HepG2 (cell line): ENCODE measurements at regions not wholly inside any gene's neighbourhood (a gene's known extent, or its start where the extent isn't known, plus 50 kb on each side); places are given as distances from the start of the nearest gene placed in this dataset.

Experiments
- CHD4 ChIP-seq: fragments of 200-600 bp; sonication (generic); IDR thresholded peaks from 2 replicates; pipeline ENCODE4 v1.7.0; 2017; ENCODE audit warnings: mild to moderate bottlenecking, low read length, borderline replicate concordance
- RXRA ChIP-seq: sonication (generic); formaldehyde crosslinking; IDR thresholded peaks from 2 replicates; pipeline ENCODE4 v1.5.1; 2020; ENCODE audit warnings: missing genetic modification reagents
- SATB2 ChIP-seq: sonication (generic); formaldehyde crosslinking; IDR thresholded peaks from 2 replicates; pipeline ENCODE4 v1.5.0; 2020; ENCODE audit warnings: missing genetic modification reagents
- THAP11 ChIP-seq: IDR thresholded peaks from 2 replicates; pipeline ENCODE4 v1.6.1; 2016; ENCODE audit warnings: missing biosample characterization, missing genetic modification reagents
- ZNF12 ChIP-seq: sonication (generic); formaldehyde crosslinking; IDR thresholded peaks from 2 replicates; pipeline ENCODE4 v1.5.0; 2020; ENCODE audit warnings: missing genetic modification reagents
- ZNF510 ChIP-seq: sonication (generic); formaldehyde crosslinking; IDR thresholded peaks from 2 replicates; pipeline ENCODE4 v1.4.0; 2020; ENCODE audit warnings: low read depth, mild to moderate bottlenecking, missing genetic modification reagents
- ZNF777 ChIP-seq: sonication (generic); formaldehyde crosslinking; IDR thresholded peaks from 2 replicates; pipeline ENCODE4 v1.4.0; 2020; ENCODE audit warnings: missing genetic modification reagents
- TF ChIP-seq, protein P1 (sequence below): sonication (generic); formaldehyde crosslinking; IDR thresholded peaks from 2 replicates; pipeline ENCODE4 v1.4.0; 2020; ENCODE audit warnings: mild to moderate bottlenecking, missing genetic modification reagents
- TF ChIP-seq, protein P2 (sequence below): sonication (generic); formaldehyde crosslinking; IDR thresholded peaks from 2 replicates; pipeline ENCODE4 v1.4.0; 2020; ENCODE audit warnings: mild to moderate bottlenecking, low read depth, missing genetic modification reagents
- TF ChIP-seq, protein P3 (sequence below): sonication (generic); formaldehyde crosslinking; conservative IDR thresholded peaks from 2 replicates; pipeline ENCODE4 v1.4.0; 2020; ENCODE audit warnings: missing genetic modification reagents
- TF ChIP-seq, protein P4 (sequence below): IDR thresholded peaks from 2 replicates; pipeline ENCODE4 v1.6.1; 2016; ENCODE audit warnings: mild to moderate bottlenecking
- TF ChIP-seq, protein P5 (sequence below): fragments of 450-650 bp; IDR thresholded peaks from 2 replicates; pipeline ENCODE4 v1.6.1; 2017

DNA sequence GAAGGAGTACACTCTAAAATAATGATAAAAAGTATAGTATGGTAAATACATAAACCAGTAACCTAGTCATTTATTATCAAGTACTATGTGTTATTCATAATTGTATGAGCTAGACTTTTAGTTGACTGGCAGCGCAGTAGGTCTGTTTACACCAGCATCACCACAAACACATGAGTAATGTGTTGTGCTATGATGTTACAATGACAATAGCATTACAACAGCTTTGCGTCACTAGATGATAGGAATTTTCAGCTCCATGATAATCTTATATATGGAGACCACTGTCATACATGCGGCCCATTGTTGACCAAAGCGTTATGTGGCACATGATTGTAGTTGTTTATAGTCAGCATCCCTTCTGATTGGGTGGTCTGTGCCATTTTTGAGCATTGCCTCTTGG is 138.9 kb upstream of the UBE2E1 start (continued):
- TF ChIP-seq, protein P1, sequence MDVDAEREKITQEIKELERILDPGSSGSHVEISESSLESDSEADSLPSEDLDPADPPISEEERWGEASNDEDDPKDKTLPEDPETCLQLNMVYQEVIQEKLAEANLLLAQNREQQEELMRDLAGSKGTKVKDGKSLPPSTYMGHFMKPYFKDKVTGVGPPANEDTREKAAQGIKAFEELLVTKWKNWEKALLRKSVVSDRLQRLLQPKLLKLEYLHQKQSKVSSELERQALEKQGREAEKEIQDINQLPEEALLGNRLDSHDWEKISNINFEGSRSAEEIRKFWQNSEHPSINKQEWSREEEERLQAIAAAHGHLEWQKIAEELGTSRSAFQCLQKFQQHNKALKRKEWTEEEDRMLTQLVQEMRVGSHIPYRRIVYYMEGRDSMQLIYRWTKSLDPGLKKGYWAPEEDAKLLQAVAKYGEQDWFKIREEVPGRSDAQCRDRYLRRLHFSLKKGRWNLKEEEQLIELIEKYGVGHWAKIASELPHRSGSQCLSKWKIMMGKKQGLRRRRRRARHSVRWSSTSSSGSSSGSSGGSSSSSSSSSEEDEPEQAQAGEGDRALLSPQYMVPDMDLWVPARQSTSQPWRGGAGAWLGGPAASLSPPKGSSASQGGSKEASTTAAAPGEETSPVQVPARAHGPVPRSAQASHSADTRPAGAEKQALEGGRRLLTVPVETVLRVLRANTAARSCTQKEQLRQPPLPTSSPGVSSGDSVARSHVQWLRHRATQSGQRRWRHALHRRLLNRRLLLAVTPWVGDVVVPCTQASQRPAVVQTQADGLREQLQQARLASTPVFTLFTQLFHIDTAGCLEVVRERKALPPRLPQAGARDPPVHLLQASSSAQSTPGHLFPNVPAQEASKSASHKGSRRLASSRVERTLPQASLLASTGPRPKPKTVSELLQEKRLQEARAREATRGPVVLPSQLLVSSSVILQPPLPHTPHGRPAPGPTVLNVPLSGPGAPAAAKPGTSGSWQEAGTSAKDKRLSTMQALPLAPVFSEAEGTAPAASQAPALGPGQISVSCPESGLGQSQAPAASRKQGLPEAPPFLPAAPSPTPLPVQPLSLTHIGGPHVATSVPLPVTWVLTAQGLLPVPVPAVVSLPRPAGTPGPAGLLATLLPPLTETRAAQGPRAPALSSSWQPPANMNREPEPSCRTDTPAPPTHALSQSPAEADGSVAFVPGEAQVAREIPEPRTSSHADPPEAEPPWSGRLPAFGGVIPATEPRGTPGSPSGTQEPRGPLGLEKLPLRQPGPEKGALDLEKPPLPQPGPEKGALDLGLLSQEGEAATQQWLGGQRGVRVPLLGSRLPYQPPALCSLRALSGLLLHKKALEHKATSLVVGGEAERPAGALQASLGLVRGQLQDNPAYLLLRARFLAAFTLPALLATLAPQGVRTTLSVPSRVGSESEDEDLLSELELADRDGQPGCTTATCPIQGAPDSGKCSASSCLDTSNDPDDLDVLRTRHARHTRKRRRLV (CRISPR knock-in tag): no peak
- TF ChIP-seq ZNF12 (CRISPR knock-in tag) (no peak), THAP11 (CRISPR knock-in tag) (no peak), SATB2 (CRISPR knock-in tag) (no peak), CHD4 (no peak), ZNF510 (CRISPR knock-in tag) (no peak), ZNF777 (no peak), RXRA (CRISPR knock-in tag) (no peak)
- TF ChIP-seq, protein P2, sequence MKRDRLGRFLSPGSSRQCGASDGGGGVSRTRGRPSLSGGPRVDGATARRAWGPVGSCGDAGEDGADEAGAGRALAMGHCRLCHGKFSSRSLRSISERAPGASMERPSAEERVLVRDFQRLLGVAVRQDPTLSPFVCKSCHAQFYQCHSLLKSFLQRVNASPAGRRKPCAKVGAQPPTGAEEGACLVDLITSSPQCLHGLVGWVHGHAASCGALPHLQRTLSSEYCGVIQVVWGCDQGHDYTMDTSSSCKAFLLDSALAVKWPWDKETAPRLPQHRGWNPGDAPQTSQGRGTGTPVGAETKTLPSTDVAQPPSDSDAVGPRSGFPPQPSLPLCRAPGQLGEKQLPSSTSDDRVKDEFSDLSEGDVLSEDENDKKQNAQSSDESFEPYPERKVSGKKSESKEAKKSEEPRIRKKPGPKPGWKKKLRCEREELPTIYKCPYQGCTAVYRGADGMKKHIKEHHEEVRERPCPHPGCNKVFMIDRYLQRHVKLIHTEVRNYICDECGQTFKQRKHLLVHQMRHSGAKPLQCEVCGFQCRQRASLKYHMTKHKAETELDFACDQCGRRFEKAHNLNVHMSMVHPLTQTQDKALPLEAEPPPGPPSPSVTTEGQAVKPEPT (CRISPR knock-in tag): no peak
- TF ChIP-seq, protein P3, sequence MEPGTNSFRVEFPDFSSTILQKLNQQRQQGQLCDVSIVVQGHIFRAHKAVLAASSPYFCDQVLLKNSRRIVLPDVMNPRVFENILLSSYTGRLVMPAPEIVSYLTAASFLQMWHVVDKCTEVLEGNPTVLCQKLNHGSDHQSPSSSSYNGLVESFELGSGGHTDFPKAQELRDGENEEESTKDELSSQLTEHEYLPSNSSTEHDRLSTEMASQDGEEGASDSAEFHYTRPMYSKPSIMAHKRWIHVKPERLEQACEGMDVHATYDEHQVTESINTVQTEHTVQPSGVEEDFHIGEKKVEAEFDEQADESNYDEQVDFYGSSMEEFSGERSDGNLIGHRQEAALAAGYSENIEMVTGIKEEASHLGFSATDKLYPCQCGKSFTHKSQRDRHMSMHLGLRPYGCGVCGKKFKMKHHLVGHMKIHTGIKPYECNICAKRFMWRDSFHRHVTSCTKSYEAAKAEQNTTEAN: no peak
- TF ChIP-seq, protein P4, sequence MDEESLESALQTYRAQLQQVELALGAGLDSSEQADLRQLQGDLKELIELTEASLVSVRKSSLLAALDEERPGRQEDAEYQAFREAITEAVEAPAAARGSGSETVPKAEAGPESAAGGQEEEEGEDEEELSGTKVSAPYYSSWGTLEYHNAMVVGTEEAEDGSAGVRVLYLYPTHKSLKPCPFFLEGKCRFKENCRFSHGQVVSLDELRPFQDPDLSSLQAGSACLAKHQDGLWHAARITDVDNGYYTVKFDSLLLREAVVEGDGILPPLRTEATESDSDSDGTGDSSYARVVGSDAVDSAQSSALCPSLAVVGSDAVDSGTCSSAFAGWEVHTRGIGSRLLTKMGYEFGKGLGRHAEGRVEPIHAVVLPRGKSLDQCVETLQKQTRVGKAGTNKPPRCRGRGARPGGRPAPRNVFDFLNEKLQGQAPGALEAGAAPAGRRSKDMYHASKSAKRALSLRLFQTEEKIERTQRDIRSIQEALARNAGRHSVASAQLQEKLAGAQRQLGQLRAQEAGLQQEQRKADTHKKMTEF (CRISPR knock-in tag): no peak
- TF ChIP-seq, protein P5, sequence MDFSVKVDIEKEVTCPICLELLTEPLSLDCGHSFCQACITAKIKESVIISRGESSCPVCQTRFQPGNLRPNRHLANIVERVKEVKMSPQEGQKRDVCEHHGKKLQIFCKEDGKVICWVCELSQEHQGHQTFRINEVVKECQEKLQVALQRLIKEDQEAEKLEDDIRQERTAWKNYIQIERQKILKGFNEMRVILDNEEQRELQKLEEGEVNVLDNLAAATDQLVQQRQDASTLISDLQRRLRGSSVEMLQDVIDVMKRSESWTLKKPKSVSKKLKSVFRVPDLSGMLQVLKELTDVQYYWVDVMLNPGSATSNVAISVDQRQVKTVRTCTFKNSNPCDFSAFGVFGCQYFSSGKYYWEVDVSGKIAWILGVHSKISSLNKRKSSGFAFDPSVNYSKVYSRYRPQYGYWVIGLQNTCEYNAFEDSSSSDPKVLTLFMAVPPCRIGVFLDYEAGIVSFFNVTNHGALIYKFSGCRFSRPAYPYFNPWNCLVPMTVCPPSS: no peak
